ENCODE measurements at regions not wholly inside any gene's neighbourhood (a gene's known extent, or its start where the extent isn't known, plus 50 kb on each side); places are given as distances from the start of the nearest gene placed in this dataset.

GRCh38 chr14:97838986-97839385 is 1041.8 kb downstream of the VRK1 start:
- no peak for FAIRE-seq

DNA sequence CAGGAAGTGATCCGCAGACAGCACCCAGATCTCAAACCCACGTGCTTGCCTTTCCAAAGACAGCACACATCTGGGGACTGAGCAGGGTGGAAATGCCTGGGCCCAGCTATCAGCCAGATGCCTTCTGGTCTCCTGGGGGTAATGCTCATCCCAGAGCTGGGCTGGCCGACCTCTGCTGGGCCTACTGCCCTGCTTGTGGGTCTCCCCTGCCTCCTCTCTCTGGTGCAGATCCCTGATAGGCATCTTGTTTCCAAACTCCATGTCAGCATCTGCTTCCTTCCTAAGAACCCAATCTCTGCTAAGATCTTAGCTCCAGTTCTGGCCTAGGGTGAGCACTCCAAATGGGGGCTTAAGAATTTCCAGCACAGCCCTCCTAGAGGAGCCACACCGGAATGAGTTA is 1043.0 kb downstream of the VRK1 start:
- no peak for FAIRE-seq

DNA sequence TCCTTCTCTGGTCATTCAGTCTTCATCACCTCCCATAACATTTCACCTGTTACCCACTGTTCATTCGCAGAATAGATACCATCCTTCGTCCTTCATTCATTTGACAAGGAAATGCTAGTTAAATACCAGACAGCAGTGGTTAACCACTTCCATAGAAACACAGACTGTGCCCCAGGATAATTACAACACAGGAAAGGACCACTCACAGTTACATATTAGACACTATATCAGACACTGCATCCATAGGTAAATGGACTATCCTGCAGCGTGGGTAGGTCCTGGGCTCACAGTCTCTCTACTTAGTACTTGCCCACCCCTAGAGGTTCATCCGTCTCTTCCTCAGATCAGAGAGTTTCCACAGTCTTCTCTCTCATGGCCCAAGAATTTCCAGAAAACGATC is 1044.6 kb downstream of the VRK1 start:
- no peak for FAIRE-seq

- FAIRE-seq = no peak
Measured at GRCh38 chr14:97843066-97843465, 1045.9 kb downstream of the VRK1 start.

DNA sequence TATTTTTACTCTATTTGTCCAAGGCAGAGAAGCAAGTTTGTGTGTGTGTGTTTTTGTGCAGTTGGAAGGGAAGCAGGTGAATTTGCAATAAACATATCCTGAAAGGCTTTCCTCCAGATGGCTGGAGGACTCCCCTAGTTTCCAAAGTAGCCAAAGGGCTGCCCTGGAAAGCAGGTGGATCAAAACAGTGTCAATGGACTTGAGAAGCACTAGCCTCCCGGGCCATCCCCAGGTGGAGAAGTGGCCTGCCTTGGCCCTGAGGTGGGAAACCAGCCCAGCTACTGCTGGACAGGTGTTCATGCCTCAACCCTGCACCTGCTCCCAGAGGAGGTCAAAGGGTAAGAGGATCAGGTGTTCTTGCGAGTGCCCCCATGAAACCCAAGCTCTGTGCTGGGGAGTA is 1046.9 kb downstream of the VRK1 start:
- no peak for FAIRE-seq

GRCh38 chr14:97846156-97846555 is 1049.0 kb downstream of the VRK1 start:
- FAIRE-seq = no peak

DNA sequence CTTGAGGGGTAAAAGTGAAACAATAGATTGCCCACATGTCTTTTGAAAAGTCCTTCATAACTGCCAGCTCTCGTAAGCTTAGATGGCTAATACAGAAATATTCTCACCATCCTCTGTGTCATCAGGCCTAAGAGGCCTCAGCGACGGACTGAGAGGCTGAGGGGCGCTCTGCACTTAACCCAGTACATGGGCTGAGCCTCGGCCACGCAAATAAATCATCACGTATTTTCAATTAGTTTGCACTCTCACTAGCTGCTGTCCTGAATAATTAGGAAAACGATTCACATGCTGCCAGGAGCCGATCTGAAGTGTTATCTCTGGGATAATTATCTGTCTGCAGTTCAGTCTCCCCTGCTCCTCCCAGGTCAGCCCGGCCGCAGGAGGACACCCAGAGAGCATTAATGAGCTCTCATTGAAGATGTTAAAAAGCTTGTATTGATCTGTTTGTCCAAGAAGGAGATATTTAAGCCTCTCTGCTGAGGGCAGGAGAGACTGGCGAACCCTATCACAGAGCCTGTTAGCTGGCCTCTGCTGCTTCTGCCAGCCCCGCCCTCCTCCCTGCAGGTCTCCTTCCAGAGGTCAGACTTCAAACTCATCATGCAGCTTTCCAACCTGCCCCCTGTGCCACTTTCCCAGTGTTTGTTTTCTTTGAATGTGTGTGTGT is 1051.3 kb downstream of the VRK1 start:
- FAIRE-seq = no peak

DNA sequence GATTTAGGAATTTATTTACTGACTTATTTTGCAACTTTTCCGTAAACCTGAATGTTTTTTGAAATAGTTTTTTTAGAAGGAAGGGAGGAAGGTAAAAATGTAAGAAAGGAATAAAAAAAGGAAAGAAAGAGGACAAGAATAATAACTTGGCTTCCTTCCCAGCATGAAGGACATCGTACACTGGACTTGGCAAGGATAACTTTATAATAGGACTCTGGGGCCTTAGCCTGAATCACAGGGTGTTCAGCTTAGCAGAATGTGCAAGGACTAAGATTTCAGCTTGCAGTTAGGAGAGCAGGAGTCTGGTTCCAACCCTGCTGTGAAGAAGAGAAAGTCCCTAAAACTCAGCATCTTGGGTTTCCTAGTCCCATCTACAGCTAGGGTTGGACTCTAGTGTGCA is 1053.3 kb downstream of the VRK1 start:
- no peak for FAIRE-seq

GRCh38 chr14:97850886-97851285 is 1053.7 kb downstream of the VRK1 start:
- no peak for FAIRE-seq

- no peak for FAIRE-seq
Measured at GRCh38 chr14:97851428-97851995, 1054.3 kb downstream of the VRK1 start.

- FAIRE-seq = no peak
Measured at GRCh38 chr14:97854918-97855317, 1057.7 kb downstream of the VRK1 start.

- FAIRE-seq = no peak
Measured at GRCh38 chr14:97866195-97866594, 1069.0 kb downstream of the VRK1 start.

DNA sequence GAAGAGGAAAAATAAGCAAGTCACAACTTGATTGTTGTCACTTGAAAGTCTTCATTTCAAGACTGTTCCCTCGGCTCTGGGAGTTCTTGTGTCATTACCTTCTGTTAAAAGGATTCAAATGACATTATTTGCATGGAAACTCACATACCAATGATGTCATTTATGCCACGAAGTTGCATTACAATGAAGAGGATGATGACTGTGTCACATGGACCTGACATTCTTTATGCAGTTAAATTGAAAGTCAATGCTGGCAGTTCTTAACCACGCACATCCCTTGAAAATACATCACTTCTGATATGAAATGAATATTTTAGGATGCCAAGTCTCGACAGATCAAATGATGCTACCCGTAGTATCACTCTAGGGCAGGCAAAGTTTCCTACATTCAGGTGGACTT is 1069.5 kb downstream of the VRK1 start:
- FAIRE-seq = no peak

DNA sequence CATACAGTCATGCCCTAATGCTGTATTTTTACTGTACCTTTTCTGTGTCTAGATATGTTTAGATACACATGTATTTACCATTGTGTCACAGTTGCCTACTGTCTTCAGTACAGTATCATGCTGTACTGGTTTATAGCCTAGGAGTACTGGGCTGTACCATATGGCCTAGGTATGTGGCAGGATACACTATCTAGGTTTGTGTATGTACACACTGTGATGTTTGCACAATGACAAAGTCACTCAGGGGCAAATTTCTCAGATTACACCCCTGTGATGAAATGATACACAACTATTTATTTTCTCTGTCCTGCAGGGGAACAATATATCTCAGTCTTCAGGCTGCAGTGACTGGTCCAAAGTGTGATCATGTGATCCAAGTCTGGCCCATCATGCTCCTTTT is 1076.1 kb downstream of the VRK1 start:
- FAIRE-seq = no peak

GRCh38 chr14:97874394-97874793 is 1077.2 kb downstream of the VRK1 start:
- no peak for FAIRE-seq

GRCh38 chr14:97878206-97878605 is 1081.0 kb downstream of the VRK1 start:
- FAIRE-seq = no peak

- no peak for FAIRE-seq
Measured at GRCh38 chr14:97878727-97879126, 1081.5 kb downstream of the VRK1 start.

- no peak for FAIRE-seq
Measured at GRCh38 chr14:97887690-97888089, 1090.5 kb downstream of the VRK1 start.

DNA sequence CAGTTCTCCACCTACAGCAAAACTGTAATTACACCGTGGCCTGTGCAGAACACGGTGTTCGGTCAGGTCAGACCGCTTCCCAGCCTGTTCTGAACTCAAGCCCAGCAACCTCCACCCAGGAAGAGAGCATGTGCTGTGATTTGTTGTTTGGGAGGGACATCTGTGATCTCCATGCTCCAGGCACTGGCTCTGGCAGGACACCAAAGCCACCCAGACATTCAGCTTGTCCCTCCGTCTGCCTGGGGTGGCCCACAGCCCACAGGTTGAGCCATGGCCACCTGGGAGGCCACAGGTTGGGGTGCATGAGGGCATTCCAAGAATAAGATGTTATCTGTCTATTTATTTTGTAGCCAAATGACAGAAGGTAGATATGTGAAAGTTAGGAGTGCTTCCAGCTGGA is 1091.1 kb downstream of the VRK1 start:
- FAIRE-seq = no peak

DNA sequence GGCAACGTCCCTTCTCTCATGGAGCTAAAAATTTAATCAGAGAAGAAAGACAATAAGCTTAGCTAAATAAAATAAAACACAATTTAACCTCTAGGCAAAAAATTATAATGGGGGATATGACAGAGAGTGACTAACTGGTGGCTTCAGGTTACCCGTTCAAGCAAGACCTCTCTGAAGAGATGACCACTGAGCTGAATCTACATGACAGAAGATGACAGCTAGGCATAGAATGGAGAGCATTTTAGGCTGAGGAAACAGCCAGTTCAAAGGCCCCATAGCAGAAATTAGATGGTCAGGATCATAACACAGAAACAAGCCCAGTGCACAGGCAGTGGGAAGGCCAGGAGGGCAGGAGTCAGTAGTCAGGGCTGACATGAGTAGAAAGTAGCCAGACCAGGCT is 1094.3 kb downstream of the VRK1 start:
- no peak for FAIRE-seq

- FAIRE-seq = no peak
Measured at GRCh38 chr14:97894552-97894951, 1097.4 kb downstream of the VRK1 start.

DNA sequence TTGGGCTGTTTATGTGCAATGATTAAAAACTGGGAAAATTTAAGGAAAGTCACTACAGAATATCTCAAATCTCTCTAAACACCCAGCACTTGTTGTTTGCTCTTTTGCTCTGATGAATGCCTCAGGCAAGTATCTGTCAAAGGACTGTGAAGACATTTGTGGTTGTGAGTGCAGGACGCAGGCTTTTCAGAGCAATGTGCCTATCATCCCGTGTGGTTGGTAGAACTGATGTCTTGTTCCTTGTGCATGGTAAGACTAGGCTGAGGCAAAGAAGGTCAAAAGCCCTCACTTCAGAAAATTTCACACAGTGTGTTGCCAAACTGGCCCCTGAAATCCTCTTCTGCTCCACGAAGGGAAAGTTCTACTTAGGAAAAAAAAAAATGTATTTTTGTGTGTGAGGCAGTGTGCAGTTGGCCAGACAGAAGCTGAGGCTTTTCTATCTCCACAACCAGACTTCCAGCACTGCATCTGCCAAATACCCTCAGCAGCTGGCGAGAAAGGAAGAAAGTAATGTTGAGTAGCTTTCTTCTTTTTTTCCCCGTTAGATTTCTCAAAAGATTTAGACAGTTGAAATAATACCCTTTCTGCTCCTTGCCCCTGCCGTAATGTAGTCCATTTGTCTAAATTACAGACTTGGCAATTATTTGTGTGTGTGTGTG is 1103.1 kb downstream of the VRK1 start:
- no peak for FAIRE-seq

DNA sequence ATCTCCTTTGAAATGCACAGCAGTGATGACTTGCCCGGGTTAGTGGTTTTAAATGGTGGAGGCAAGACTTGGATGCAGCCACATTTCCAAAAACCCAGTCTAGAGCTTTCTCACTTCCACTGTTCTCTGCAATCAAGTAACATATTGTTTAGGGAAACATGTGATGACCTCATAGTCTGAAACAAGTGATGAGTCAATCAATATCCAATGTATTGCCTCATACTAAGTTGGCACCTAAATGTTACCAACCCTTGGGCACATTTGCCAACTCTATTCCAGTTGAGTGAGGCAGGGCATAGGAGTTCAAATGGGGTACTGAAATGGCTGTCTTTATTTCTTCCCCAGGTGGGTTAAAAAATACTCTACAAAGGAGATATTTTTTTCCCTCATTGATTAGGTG is 1105.4 kb downstream of the VRK1 start:
- no peak for FAIRE-seq

GRCh38 chr14:97903821-97904220 is 1106.6 kb downstream of the VRK1 start:
- no peak for FAIRE-seq

- FAIRE-seq = no peak
Measured at GRCh38 chr14:97912217-97912616, 1115.0 kb downstream of the VRK1 start.

Data from G401.6 (cell line).